T47D (cell line): ENCODE measurements at regions not wholly inside any gene's neighbourhood (a gene's known extent, or its start where the extent isn't known, plus 50 kb on each side); places are given as distances from the start of the nearest gene placed in this dataset.
"Not testable (repeated sequence)": the region's sequence is repeated elsewhere in the genome, so short reads cannot be mapped to it uniquely, and the experiment has no call there.

ENCODE experiments used
- DNase-seq, 2 experiments: peaks; one replicate each; pipeline versions ENCODE4 v3.0.0 to v3.0.0-alpha.2; 2011 to 2012; ENCODE audit warnings: low read depth in 1 of 2, low spot score in 1 of 2
- JUND ChIP-seq: IDR thresholded peaks from 2 replicates; pipeline ENCODE4 v1.6.1; 2012; ENCODE audit warnings: low read depth
- in situ Hi-C: cut with HindIII; loops from 2 replicates; pipeline ENCODE4 v1.10.0; 2016; ENCODE audit warnings: low sequenced_read_pairs, low pct_unique_long_range_greater_than_20kb

GRCh38 chr12:24530689-24531088, 418.2 kb downstream of the BCAT1 start:
- no peak for TF ChIP-seq JUND
- in situ Hi-C loops = no loop called here

GRCh38 chr12:24527102-24527501, 421.8 kb downstream of the BCAT1 start:
- TF ChIP-seq JUND = no peak
- in situ Hi-C loops = no loop called here
- no peak for DNase-seq

More at GRCh38 chr12:24530689-24531088, 418.2 kb downstream of the BCAT1 start:
- DNase-seq = no peak

DNA sequence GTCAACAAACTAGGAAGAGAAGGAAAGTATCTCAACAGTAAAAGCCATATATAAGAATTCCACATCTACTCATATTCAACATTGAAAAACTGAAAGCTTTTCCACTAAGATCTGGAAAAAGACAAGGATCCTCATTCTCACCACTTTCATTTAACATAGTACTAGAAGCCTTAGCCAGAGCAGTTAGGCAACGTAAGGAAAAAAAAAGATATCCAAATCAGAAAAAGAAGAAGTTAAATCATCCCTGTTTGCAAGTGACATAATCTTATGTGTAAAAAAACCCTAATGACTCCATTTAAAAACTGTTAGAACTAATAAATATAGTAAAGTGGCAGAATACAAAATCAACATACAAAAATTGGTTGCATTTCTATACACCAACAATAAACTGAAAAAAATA, 426.2 kb downstream of the BCAT1 start:
- TF ChIP-seq JUND = no peak
- in situ Hi-C loops = no loop called here
- no peak for DNase-seq

- in situ Hi-C loops = no loop called here
- no peak for TF ChIP-seq JUND
Observed at GRCh38 chr12:24519759-24520158, 429.1 kb downstream of the BCAT1 start.

GRCh38 chr12:24517000-24517399, 431.9 kb downstream of the BCAT1 start:
- TF ChIP-seq JUND = no peak
- in situ Hi-C loops = no loop called here
- DNase-seq = no peak

More at GRCh38 chr12:24519759-24520158, 429.1 kb downstream of the BCAT1 start:
- DNase-seq = no peak

DNA sequence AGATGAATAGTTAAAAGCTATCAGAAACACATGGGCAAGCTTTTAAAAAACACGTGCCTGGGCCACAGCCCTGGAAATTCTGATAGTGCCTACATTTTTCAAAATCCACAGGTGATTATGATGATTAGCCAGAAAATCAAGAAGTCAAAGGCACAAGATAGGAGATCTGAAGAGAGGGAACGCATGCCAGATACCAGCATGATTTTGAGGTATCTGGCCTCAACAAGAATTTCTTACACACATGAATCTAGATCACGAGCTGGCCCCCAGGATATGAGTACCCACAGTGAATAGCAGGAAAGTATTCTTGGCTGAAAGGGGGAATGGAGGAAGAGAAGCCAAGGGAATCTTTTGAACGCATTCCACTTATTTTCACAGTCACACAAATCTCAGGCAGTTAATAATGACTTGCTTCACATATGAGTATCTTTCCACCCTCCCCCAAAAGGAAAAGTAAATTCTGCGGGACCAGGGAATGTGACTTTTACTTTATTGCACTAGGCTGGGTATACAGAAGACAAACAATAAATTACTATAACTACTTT, 438.2 kb downstream of the BCAT1 start:
- in situ Hi-C loops = no loop called here

GRCh38 chr12:24507827-24508226, 441.1 kb downstream of the BCAT1 start:
- no peak for DNase-seq
- TF ChIP-seq JUND = no peak
- in situ Hi-C loops = no loop called here

More for the DNA sequence above, 438.2 kb downstream of the BCAT1 start:
- DNase-seq = no peak
- TF ChIP-seq JUND = no peak

DNA sequence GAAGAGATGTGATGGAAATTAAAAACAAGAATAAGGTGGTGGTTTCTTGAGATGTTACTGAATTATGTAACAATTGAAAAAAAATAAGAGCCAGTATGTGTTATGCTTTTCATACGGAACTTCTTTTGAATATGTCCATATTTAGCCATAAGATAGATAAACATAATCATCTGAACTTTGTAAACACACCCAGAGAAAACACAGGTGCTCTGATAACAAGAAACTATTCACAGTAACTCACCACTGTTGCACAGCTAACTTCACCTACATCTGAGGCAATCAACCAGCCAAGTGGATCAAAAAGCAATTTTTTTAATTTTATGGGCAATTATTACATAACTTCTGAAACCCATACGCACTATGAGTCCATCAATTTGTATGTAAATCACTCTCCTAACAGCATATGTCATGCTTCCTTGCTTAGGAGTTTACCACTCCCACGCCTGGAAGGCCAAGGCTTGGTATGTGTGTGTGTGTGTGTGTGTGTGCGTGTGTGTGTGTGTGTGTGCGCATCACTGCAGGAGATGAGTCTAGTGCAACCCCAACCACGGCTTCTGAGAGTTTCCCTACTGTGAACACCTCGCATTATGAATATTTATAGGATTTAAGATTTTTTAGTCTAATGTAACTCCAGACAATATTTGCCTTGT, 443.4 kb downstream of the BCAT1 start:
- in situ Hi-C loops = no loop called here
- TF ChIP-seq JUND = no peak
- DNase-seq = no peak

DNA sequence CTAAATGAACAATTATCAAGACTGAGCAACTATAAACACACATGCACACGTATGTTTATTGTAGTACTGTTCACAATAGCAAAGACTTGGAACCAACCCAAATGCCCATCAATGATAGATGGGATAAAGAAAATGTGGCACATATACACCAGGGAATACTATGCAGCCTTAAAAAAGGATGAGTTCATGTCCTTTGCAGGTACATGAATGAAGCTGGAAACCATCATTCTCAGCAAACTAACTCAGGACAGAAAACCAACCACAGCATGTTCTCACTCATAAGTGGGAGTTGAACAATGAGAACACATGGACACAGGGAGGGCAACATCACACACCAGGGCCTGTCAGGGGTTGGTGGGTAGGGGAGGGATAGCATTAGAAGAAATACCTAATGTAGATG, 445.4 kb downstream of the BCAT1 start:
- in situ Hi-C loops, DNase-seq: not testable (repeated sequence)

DNA sequence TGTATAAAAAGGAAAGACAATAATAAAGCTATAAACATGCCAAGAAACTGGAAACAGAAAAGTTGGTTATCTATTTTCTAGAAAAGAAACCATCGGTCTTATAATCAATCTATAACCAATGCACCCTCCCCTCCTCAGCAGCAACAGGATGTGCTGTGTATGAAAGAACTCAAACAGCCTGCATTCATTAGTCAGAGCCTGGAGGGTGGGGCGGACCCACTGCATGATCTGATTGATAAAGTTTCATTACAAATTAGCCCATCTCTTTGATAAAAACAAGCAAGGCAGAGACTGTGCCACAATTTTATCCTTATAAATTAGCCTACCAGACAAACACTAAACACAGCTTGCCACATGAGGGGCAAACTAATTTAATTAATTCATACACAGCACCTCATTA, 448.1 kb downstream of the BCAT1 start:
- in situ Hi-C loops = no loop called here
- DNase-seq = no peak
- no peak for TF ChIP-seq JUND

GRCh38 chr12:24500421-24500820, 448.5 kb downstream of the BCAT1 start:
- in situ Hi-C loops = no loop called here

GRCh38 chr12:24499151-24500146, 449.5 kb downstream of the BCAT1 start:
- DNase-seq = no peak
- no peak for TF ChIP-seq JUND
- in situ Hi-C loops = no loop called here

More at GRCh38 chr12:24500421-24500820, 448.5 kb downstream of the BCAT1 start:
- DNase-seq = no peak
- TF ChIP-seq JUND = no peak

GRCh38 chr12:24496755-24497154, 452.1 kb downstream of the BCAT1 start:
- no peak for TF ChIP-seq JUND
- in situ Hi-C loops = no loop called here
- DNase-seq = no peak
